ENCODE measurements at regions not wholly inside any gene's neighbourhood (a gene's known extent, or its start where the extent isn't known, plus 50 kb on each side); places are given as distances from the start of the nearest gene placed in this dataset.

DNA sequence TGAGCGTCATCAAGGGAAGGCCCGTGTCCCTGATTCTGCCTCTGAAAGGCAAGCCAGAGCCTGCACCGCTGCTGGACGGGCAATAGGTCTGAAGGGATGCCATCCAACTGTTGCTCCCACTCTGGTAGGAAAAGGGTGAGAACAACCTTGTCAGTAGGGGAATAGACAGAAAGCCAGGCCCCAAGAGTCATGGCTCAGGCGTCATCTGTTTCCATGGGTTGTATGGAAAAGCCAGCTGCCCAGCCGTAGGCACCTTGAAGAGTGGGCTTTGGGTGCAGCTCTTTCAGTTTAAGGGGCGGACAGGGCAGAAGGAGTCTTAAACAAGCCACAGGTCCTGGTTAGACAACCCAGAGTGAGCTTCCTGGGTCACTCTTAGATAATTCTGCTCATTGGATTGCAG is 66.5 kb downstream of the RNF6 start:
- no peak for DNase-seq (ENCODE audit: low spot score)

GRCh38 chr13:26133851-26134250 is 82.0 kb upstream of the SHISA2 start:
- no peak for DNase-seq (ENCODE audit: low spot score)

DNA sequence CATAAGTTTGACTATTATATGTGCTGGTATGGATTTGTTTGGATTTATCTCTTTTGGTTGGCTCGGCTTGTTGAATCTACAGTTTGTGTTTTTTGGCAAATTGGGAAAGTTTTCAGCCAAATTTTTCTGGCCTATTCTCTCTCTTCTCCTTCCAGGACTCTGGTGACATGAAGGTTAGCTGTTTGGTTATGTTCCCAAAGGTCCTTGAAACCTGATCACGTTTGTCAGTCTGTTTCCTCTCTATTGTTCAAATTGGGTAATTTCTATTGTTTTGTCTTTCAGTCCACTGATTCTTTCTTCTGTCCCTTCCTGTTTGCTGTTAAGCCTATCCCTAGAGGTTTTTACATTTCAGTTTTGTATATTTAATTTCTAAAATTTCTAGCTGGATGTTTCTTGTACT is 81.5 kb upstream of the SHISA2 start:
- no peak for DNase-seq (ENCODE audit: low spot score)

GRCh38 chr13:26132756-26133155 is 80.9 kb upstream of the SHISA2 start:
- DNase-seq (ENCODE audit: low spot score), result peak; percentile 32

DNA sequence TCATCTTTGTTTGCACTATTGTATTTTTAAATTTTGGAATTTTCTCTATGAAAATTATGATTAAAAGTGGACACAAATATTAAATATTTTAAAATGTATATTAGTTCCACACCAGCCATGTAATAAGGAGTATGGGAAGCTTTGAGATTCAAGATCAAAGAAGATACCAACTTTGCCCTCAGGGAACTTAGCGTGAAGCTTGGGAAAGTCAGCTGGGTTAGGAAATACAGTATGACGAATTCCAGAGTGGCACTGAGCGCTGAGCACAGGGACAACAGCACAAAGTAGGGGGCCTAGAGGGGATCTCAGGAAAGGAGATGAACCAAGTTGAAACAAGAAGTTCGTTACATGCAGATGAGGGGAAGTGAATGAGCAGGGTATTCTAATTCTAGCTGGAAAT is 76.9 kb upstream of the SHISA2 start:
- no peak for DNase-seq (ENCODE audit: low spot score)

- no peak for DNase-seq (ENCODE audit: low spot score)
Measured at GRCh38 chr13:26117620-26118019, 65.8 kb upstream of the SHISA2 start.

DNA sequence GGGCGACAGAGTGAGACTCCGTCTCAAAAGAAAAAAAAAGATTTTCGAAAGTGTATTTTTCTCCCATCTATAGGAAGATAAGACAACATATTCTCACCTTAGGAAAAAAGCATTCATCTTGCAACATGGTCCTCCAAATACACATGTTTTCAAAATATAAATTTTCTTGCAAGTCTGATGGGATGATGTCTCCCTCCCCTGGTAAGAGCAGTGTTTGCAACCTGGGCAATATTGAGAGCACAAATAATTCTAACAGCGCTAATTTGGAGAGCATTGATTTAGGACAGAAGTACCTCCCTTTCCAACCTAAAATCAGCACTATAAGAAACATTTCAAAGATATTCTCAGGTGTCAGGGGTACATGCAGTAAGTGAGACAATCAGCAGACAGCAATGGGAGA is 61.0 kb upstream of the SHISA2 start:
- DNase-seq (ENCODE audit: low spot score), result no peak

GRCh38 chr13:26111797-26112196 is 60.0 kb upstream of the SHISA2 start:
- no peak for DNase-seq (ENCODE audit: low spot score)
